GM18508 (cell line): ENCODE measurements at regions not wholly inside any gene's neighbourhood (a gene's known extent, or its start where the extent isn't known, plus 50 kb on each side); places are given as distances from the start of the nearest gene placed in this dataset.
"Not testable (repeated sequence)": the region's sequence is repeated elsewhere in the genome, so short reads cannot be mapped to it uniquely, and the experiment has no call there.

Source experiments
- ATAC-seq: cut with Tn5 transposase; IDR thresholded peaks from one replicate; pipeline ENCODE4 v1.9.1; 2021; ENCODE audit warnings: moderate number of reproducible peaks; ENCODE audit not compliant: insufficient read depth, unreplicated experiment

- no peak for ATAC-seq
These were observed 243.5 kb downstream of the FRK start for GRCh38 chr6:115817161-115817560.

GRCh38 chr6:115814907-115815306 is 245.8 kb downstream of the FRK start:
- ATAC-seq = no peak

GRCh38 chr6:115811541-115811940 is 249.2 kb downstream of the FRK start:
- ATAC-seq = no peak

- no peak for ATAC-seq
These were observed 262.5 kb downstream of the FRK start for GRCh38 chr6:115798229-115798628.

GRCh38 chr6:115796829-115797228 is 263.9 kb downstream of the FRK start:
- ATAC-seq = no peak

- no peak for ATAC-seq
These were observed 264.6 kb downstream of the FRK start for GRCh38 chr6:115796061-115796460.

GRCh38 chr6:115783402-115784061 is 277.2 kb downstream of the FRK start:
- ATAC-seq = no peak

- ATAC-seq = no peak
These were observed 278.1 kb downstream of the FRK start for GRCh38 chr6:115782612-115783011.

- no peak for ATAC-seq
These were observed 286.9 kb downstream of the FRK start for GRCh38 chr6:115773741-115774140.

- ATAC-seq = no peak
These were observed 289.8 kb downstream of the FRK start for GRCh38 chr6:115770851-115771250.

GRCh38 chr6:115768500-115768899 is 292.2 kb downstream of the FRK start:
- ATAC-seq = no peak

- ATAC-seq = no peak
These were observed 292.8 kb downstream of the FRK start for GRCh38 chr6:115767931-115768330.

GRCh38 chr6:115766745-115767462 is 293.8 kb downstream of the FRK start:
- no peak for ATAC-seq

- no peak for ATAC-seq
These were observed 294.7 kb downstream of the FRK start for GRCh38 chr6:115765966-115766365.

- ATAC-seq = no peak
These were observed 301.6 kb downstream of the FRK start for GRCh38 chr6:115759051-115759450.

- ATAC-seq = no peak
These were observed 307.2 kb downstream of the FRK start for GRCh38 chr6:115753446-115753845.

GRCh38 chr6:115750946-115751345 is 309.7 kb downstream of the FRK start:
- ATAC-seq = no peak

- no peak for ATAC-seq
These were observed 310.4 kb downstream of the FRK start for GRCh38 chr6:115750292-115750691.

- no peak for ATAC-seq
These were observed 313.0 kb downstream of the FRK start for GRCh38 chr6:115747719-115748118.

- not testable (repeated sequence) for ATAC-seq
These were observed 314.1 kb downstream of the FRK start for GRCh38 chr6:115746583-115746982.

GRCh38 chr6:115740907-115741306 is 319.8 kb downstream of the FRK start:
- ATAC-seq = no peak

GRCh38 chr6:115735610-115736009 is 325.1 kb downstream of the FRK start:
- no peak for ATAC-seq
